OCI-LY1 (cell line): ENCODE measurements at regions not wholly inside any gene's neighbourhood (a gene's known extent, or its start where the extent isn't known, plus 50 kb on each side); places are given as distances from the start of the nearest gene placed in this dataset.

ENCODE experiments used
- CTCF ChIP-seq: fragments of 200-600 bp; sonication (generic), shearing (Covaris generic); IDR thresholded peaks from 2 replicates; pipeline ENCODE4 v1.5.1; 2017; ENCODE audit warnings: mild to moderate bottlenecking, antibody characterized with exemption, low read length, moderate library complexity, mixed read lengths
- EZH2 ChIP-seq: fragments of 200-600 bp; sonication (generic), shearing (Covaris generic); IDR thresholded peaks from 2 replicates; pipeline ENCODE4 v1.8.0; 2017; ENCODE audit warnings: borderline replicate concordance, mixed run types, mild to moderate bottlenecking, antibody characterized with exemption, low read length, moderate library complexity, mixed read lengths

- TF ChIP-seq CTCF (no peak), EZH2 (no peak)
These were observed 693.5 kb downstream of the CBLN2 start for GRCh38 chr18:71850602-71851001.
